ENCODE measurements at regions not wholly inside any gene's neighbourhood (a gene's known extent, or its start where the extent isn't known, plus 50 kb on each side); places are given as distances from the start of the nearest gene placed in this dataset.
"Not testable (repeated sequence)": the region's sequence is repeated elsewhere in the genome, so short reads cannot be mapped to it uniquely, and the experiment has no call there.

- Histone ChIP-seq H3F3A (ENCODE audit: insufficient read depth) (no peaks in the 10 kb centered on the region), H2AFZ (ENCODE audit: low read depth, low read length, severe bottlenecking) (no peak overlapping the region), H3K27ac (ENCODE audit: low read depth, low read length) (no peak overlapping the region), H3K36me3 (ENCODE audit: low read length) (no peaks in the 10 kb centered on the region), H3K4me3 (ENCODE audit: insufficient read depth, low read length, poor library complexity, severe bottlenecking) (no peak overlapping the region), H3K79me2 (ENCODE audit: insufficient read depth, low read length) (no peaks in the 10 kb centered on the region), H3K27me3 (ENCODE audit: low read length) (no peaks in the 10 kb centered on the region), H3K9me3 (ENCODE audit: insufficient read depth, low read length) (no peaks in the 10 kb centered on the region), H4K20me1 (ENCODE audit: low read depth, low read length) (no peaks in the 10 kb centered on the region), H3K4me2 (ENCODE audit: low read depth, low read length, poor library complexity, severe bottlenecking) (no peak overlapping the region), H3K9me2 (replicated peaks; ENCODE audit: insufficient read depth, low read length) (no peaks in the 10 kb centered on the region), H3K9ac (ENCODE audit: low read length) (no peak overlapping the region)
- TF ChIP-seq EZH2phosphoT487 (conservative IDR thresholded peaks at IDR 0.05; ENCODE audit: low read length) (no peak), CTCF (IDR thresholded peaks at IDR 0.05; ENCODE audit: insufficient read depth, low read length, poor library complexity, severe bottlenecking) (no peak)
Measured at GRCh38 chr16:22653876-22654275, 143.2 kb downstream of the NPIPB5 start.

- H3K27ac ChIP-seq (ENCODE audit: low read depth, low read length); H3K27me3 ChIP-seq (ENCODE audit: low read length); H3K9me2 ChIP-seq (replicated peaks; ENCODE audit: insufficient read depth, low read length); H3K79me2 ChIP-seq (ENCODE audit: insufficient read depth, low read length); H3K36me3 ChIP-seq (ENCODE audit: low read length); H3K9me3 ChIP-seq (ENCODE audit: insufficient read depth, low read length); H3F3A ChIP-seq (ENCODE audit: insufficient read depth); H3K4me3 ChIP-seq (ENCODE audit: insufficient read depth, low read length, poor library complexity, severe bottlenecking); H3K9ac ChIP-seq (ENCODE audit: low read length); H3K4me2 ChIP-seq (ENCODE audit: low read depth, low read length, poor library complexity, severe bottlenecking); H2AFZ ChIP-seq (ENCODE audit: low read depth, low read length, severe bottlenecking); H4K20me1 ChIP-seq (ENCODE audit: low read depth, low read length): not testable (repeated sequence)
Measured at GRCh38 chr16:22656573-22656972, 145.9 kb downstream of the NPIPB5 start.

GRCh38 chr16:22659933-22660332 is 149.2 kb downstream of the NPIPB5 start:
- Histone ChIP-seq H3K9me3 (ENCODE audit: insufficient read depth, low read length) (no peaks in the 10 kb centered on the region), H3K9me2 (replicated peaks; ENCODE audit: insufficient read depth, low read length) (no peaks in the 10 kb centered on the region), H3K27me3 (ENCODE audit: low read length) (no peaks in the 10 kb centered on the region), H3K4me3 (ENCODE audit: insufficient read depth, low read length, poor library complexity, severe bottlenecking) (no peak overlapping the region), H3F3A (ENCODE audit: insufficient read depth) (no peaks in the 10 kb centered on the region), H3K27ac (ENCODE audit: low read depth, low read length) (no peak overlapping the region), H3K36me3 (ENCODE audit: low read length) (no peaks in the 10 kb centered on the region), H3K9ac (ENCODE audit: low read length) (no peak overlapping the region), H4K20me1 (ENCODE audit: low read depth, low read length) (no peaks in the 10 kb centered on the region), H3K4me2 (ENCODE audit: low read depth, low read length, poor library complexity, severe bottlenecking) (no peak overlapping the region), H3K79me2 (ENCODE audit: insufficient read depth, low read length) (no peaks in the 10 kb centered on the region), H2AFZ (ENCODE audit: low read depth, low read length, severe bottlenecking) (no peak overlapping the region)
- TF ChIP-seq CTCF (IDR thresholded peaks at IDR 0.05; ENCODE audit: insufficient read depth, low read length, poor library complexity, severe bottlenecking), result no peak
- TF ChIP-seq EZH2phosphoT487 (conservative IDR thresholded peaks at IDR 0.05; ENCODE audit: low read length), result no peak

- no peaks in the 10 kb centered on the region for H3K27me3 ChIP-seq (ENCODE audit: low read length)
- H3K9ac ChIP-seq (ENCODE audit: low read length), result no peak overlapping the region
- H3K36me3 ChIP-seq (ENCODE audit: low read length), result no peaks in the 10 kb centered on the region
- no peaks in the 10 kb centered on the region for H4K20me1 ChIP-seq (ENCODE audit: low read depth, low read length)
- no peak overlapping the region for H2AFZ ChIP-seq (ENCODE audit: low read depth, low read length, severe bottlenecking)
- H3K79me2 ChIP-seq (ENCODE audit: insufficient read depth, low read length), result no peaks in the 10 kb centered on the region
- no peak overlapping the region for H3K27ac ChIP-seq (ENCODE audit: low read depth, low read length)
- no peaks in the 10 kb centered on the region for H3K9me3 ChIP-seq (ENCODE audit: insufficient read depth, low read length)
- no peaks in the 10 kb centered on the region for H3K9me2 ChIP-seq (replicated peaks; ENCODE audit: insufficient read depth, low read length)
- no peak overlapping the region for H3K4me3 ChIP-seq (ENCODE audit: insufficient read depth, low read length, poor library complexity, severe bottlenecking)
- TF ChIP-seq CTCF (IDR thresholded peaks at IDR 0.05; ENCODE audit: insufficient read depth, low read length, poor library complexity, severe bottlenecking), result no peak
- no peak for TF ChIP-seq EZH2phosphoT487 (conservative IDR thresholded peaks at IDR 0.05; ENCODE audit: low read length)
- no peaks in the 10 kb centered on the region for H3F3A ChIP-seq (ENCODE audit: insufficient read depth)
- no peak overlapping the region for H3K4me2 ChIP-seq (ENCODE audit: low read depth, low read length, poor library complexity, severe bottlenecking)
Measured at GRCh38 chr16:22660441-22661160, 149.9 kb downstream of the NPIPB5 start.
